Gastroesophageal sphincter (tissue), 4 donors: ENCODE measurements at regions not wholly inside any gene's neighbourhood (a gene's known extent, or its start where the extent isn't known, plus 50 kb on each side); places are given as distances from the start of the nearest gene placed in this dataset.
A peak's percentile ranks its signal among the peaks of the same experiment; 100 is the strongest.

Source experiments
- ATAC-seq: fragments of 150-250 bp; one replicate; pipeline ENCODE4 v1.9.1; 2016; ENCODE audit warnings: mild to moderate bottlenecking, moderate library complexity
- H3K27ac ChIP-seq, 4 donors: fragments of 200-600 bp; sonication (generic) in 3 of 4; 1 replicate in 3 of 4; 2 replicates in 1 of 4; pipeline ENCODE4 v1.5.1; 2016 to 2019
- H3K27me3 ChIP-seq: fragments of 200-600 bp; sonication (generic); one replicate; pipeline ENCODE4 v1.5.1; 2019
- H3K36me3 ChIP-seq, 2 donors: fragments of 200-600 bp; sonication (generic); one replicate each; pipeline ENCODE4 v1.5.1; 2019; ENCODE audit warnings: control low read depth in 1 of 2
- H3K4me1 ChIP-seq, 3 donors: fragments of 200-600 bp; sonication (generic); 1 replicate in 2 of 3; 2 replicates in 1 of 3; pipeline ENCODE4 v1.5.1; 2016 to 2019; ENCODE audit warnings: control low read depth in 2 of 3
- H3K4me3 ChIP-seq, 2 donors: fragments of 200-600 bp; sonication (generic); one replicate each; pipeline ENCODE4 v1.5.1; 2019; ENCODE audit warnings: mild to moderate bottlenecking in 1 of 2, moderate library complexity in 1 of 2
- H3K9me3 ChIP-seq, 3 donors: fragments of 200-600 bp; sonication (generic); one replicate each; pipeline ENCODE4 v1.5.1; 2017 to 2019; ENCODE audit warnings: control low read depth in 2 of 3
- CTCF ChIP-seq, 4 experiments: fragments of 200-600 bp in 2 of 4; fragments of 450-650 bp in 2 of 4; sonication (generic) in 1 of 4; IDR thresholded peaks; one replicate each; pipeline ENCODE4 v1.5.1; 2017 to 2019; ENCODE audit warnings: antibody characterized with exemption in 4 of 4, mild to moderate bottlenecking in 2 of 4, moderate library complexity in 2 of 4
- EP300 ChIP-seq: sonication (generic); formaldehyde crosslinking; IDR thresholded peaks from one replicate; pipeline ENCODE4 v1.6.1; 2017; ENCODE audit warnings: antibody characterized with exemption, mild to moderate bottlenecking
- POLR2A ChIP-seq, 2 donors: fragments of 450-650 bp; IDR thresholded peaks; one replicate each; pipeline ENCODE4 v1.6.1; 2017; ENCODE audit warnings: antibody characterized with exemption in 2 of 2, mild to moderate bottlenecking in 2 of 2, moderate library complexity in 1 of 2
- POLR2AphosphoS5 ChIP-seq: sonication (generic); formaldehyde crosslinking; IDR thresholded peaks from one replicate; pipeline ENCODE4 v1.6.1; 2017; ENCODE audit warnings: antibody characterized with exemption
- WGBS, 2 donors: methylation state at CpG; one replicate each; pipeline ENCODE4 v1.1.5; 2018; ENCODE audit warnings: low coverage in 1 of 2; 5-methylcytosine and 5-hydroxymethylcytosine counted together

GRCh38 chr7:81162771-81163525, 244.1 kb upstream of the SEMA3C start:
- Histone ChIP-seq H3K9me3 (no peaks in the 10 kb centered on the region), H3K27ac (no peak overlapping the region), H3K27me3 (no peaks in the 10 kb centered on the region), H3K4me1 (no peaks in the 10 kb centered on the region), H3K36me3 (no peaks in the 10 kb centered on the region), H3K4me3 (no peak overlapping the region)
- no peak for ATAC-seq
- TF ChIP-seq POLR2AphosphoS5 = no peak
- TF ChIP-seq CTCF (IDR thresholded peaks at IDR 0.05) = no peak
- TF ChIP-seq POLR2A (IDR thresholded peaks at IDR 0.05) = no peak
- TF ChIP-seq EP300 = no peak
- 78 to 83% methylated on average over 5 to 7 of the region's 7 CpGs for WGBS, 2 donors

GRCh38 chr7:81162234-81162633, 243.4 kb upstream of the SEMA3C start:
- H3K27me3 ChIP-seq = no peaks in the 10 kb centered on the region
- no peak for TF ChIP-seq POLR2A (IDR thresholded peaks at IDR 0.05)
- no peak for TF ChIP-seq POLR2AphosphoS5
- no peak for TF ChIP-seq EP300
- TF ChIP-seq CTCF (IDR thresholded peaks at IDR 0.05) = no peak
- H3K36me3 ChIP-seq = no peaks in the 10 kb centered on the region
- no peak overlapping the region for H3K4me3 ChIP-seq
- 74 to 91% methylated on average over 4 of the region's 4 CpGs for WGBS, 2 donors
- ATAC-seq = no peak
- H3K4me1 ChIP-seq = no peaks in the 10 kb centered on the region
- H3K9me3 ChIP-seq = no peaks in the 10 kb centered on the region
- H3K27ac ChIP-seq = no peak overlapping the region

- Histone ChIP-seq H3K36me3 (no peaks in the 10 kb centered on the region), H3K4me3 (no peak overlapping the region), H3K27ac (no peak overlapping the region), H3K27me3 (no peaks in the 10 kb centered on the region), H3K9me3 (no peaks in the 10 kb centered on the region), H3K4me1 (no peaks in the 10 kb centered on the region)
- ATAC-seq = peak; percentile 79
- TF ChIP-seq POLR2AphosphoS5 (no peak), CTCF (IDR thresholded peaks at IDR 0.05) (no peak), EP300 (no peak), POLR2A (IDR thresholded peaks at IDR 0.05) (no peak)
- WGBS, 2 donors = 68 to 81% methylated on average over 5 to 6 of the region's 6 CpGs
Measured at GRCh38 chr7:81161451-81162075, 242.7 kb upstream of the SEMA3C start.

- ATAC-seq = no peak
- WGBS, 2 donors = 70 to 76% methylated on average over 2 of the region's 2 CpGs
Measured at GRCh38 chr7:81159402-81159801, 240.6 kb upstream of the SEMA3C start.

More at GRCh38 chr7:81159402-81159801, 240.6 kb upstream of the SEMA3C start:
- TF ChIP-seq CTCF (IDR thresholded peaks at IDR 0.05) (no peak), POLR2AphosphoS5 (no peak), EP300 (no peak)
- no peaks in the 10 kb centered on the region for H3K27me3 ChIP-seq
- H3K9me3 ChIP-seq = no peaks in the 10 kb centered on the region
- no peak overlapping the region for H3K4me3 ChIP-seq
- no peaks in the 10 kb centered on the region for H3K36me3 ChIP-seq
- no peaks in the 10 kb centered on the region for H3K4me1 ChIP-seq
- H3K27ac ChIP-seq = no peak overlapping the region
